ENCODE measurements at regions not wholly inside any gene's neighbourhood (a gene's known extent, or its start where the extent isn't known, plus 50 kb on each side); places are given as distances from the start of the nearest gene placed in this dataset.
A peak's percentile ranks its signal among the peaks of the same experiment; 100 is the strongest.

DNA sequence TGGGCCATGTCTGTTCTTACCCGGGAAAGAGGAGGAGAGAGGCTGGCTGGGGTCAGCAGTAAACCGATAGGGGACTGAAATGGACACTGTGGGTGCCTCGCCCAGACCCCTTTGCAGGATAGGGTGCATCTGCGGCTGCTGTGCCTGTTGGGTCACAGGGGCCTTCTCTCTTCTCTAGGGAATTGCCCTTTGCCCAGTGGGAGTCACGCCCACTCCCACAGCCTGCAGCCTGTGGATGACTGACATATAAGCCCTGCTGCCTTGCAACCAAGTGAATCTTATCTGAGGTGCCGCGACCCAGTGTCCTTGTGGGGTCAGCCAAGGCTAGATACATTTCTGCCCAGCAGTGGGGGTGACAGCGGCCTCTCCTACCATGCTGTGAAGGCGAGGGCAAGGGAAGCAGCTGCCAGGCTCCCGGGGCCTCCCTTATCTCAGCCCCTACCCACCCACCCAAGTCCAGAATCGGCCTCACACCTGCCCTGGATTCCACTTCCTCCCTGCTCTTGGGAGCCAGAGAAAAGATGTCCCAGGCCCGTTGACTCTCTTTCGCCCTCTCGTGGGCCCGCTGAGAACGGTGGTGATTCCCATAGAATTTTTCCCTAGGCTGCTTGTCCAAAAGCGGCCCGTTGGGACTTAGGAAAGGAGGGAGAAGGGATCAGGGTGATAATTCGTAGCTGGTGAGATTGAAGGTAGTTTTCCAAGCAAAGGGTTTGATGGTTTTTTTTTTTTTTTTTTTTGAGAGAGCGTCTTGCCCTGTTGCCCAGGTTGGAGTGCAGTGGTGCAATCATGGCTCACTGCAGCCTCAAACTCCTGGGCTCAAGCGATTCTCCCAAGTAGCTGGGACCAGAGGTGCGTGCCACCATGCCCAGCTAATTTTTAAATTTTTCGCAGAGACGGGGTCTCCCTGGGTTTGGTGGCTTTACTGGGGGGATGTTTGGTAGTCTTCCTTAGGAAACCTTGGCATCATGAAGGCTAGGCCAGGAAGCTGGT is 56.8 kb upstream of the SMOX start:
- no peak for TF ChIP-seq POLR2AphosphoS5 (IDR thresholded peaks at IDR 0.05)
- TF ChIP-seq, protein P1, sequence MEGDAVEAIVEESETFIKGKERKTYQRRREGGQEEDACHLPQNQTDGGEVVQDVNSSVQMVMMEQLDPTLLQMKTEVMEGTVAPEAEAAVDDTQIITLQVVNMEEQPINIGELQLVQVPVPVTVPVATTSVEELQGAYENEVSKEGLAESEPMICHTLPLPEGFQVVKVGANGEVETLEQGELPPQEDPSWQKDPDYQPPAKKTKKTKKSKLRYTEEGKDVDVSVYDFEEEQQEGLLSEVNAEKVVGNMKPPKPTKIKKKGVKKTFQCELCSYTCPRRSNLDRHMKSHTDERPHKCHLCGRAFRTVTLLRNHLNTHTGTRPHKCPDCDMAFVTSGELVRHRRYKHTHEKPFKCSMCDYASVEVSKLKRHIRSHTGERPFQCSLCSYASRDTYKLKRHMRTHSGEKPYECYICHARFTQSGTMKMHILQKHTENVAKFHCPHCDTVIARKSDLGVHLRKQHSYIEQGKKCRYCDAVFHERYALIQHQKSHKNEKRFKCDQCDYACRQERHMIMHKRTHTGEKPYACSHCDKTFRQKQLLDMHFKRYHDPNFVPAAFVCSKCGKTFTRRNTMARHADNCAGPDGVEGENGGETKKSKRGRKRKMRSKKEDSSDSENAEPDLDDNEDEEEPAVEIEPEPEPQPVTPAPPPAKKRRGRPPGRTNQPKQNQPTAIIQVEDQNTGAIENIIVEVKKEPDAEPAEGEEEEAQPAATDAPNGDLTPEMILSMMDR (IDR thresholded peaks at IDR 0.05 in 8 of 11, conservative IDR thresholded peaks at IDR 0.05 in 3 of 11): peak in 10 of 11 experiments; percentile 16 to 75 (median 57)
- no peak for TF ChIP-seq POLR2A (IDR thresholded peaks at IDR 0.05)

Measured in spleen (tissue), 7 donors.